OCI-LY3 (cell line): ENCODE measurements at regions not wholly inside any gene's neighbourhood (a gene's known extent, or its start where the extent isn't known, plus 50 kb on each side); places are given as distances from the start of the nearest gene placed in this dataset.

Source experiments
- CTCF ChIP-seq: fragments of 200-600, 300-600 bp; sonication (generic); IDR thresholded peaks from 2 replicates; pipeline ENCODE4 v1.5.1; 2014; ENCODE audit warnings: antibody characterized with exemption, low read length, low read depth
- EZH2phosphoT487 ChIP-seq: fragments of 200-600 bp; shearing (Covaris generic); IDR thresholded peaks from 2 replicates; pipeline ENCODE4 v1.6.1; 2018; ENCODE audit warnings: antibody characterized with exemption, mixed run types, low read depth

- TF ChIP-seq CTCF (no peak), EZH2phosphoT487 (no peak)
These were observed 222.2 kb downstream of the GLI2 start for GRCh38 chr2:120957905-120958304.
